ENCODE measurements at regions not wholly inside any gene's neighbourhood (a gene's known extent, or its start where the extent isn't known, plus 50 kb on each side); places are given as distances from the start of the nearest gene placed in this dataset.

DNA sequence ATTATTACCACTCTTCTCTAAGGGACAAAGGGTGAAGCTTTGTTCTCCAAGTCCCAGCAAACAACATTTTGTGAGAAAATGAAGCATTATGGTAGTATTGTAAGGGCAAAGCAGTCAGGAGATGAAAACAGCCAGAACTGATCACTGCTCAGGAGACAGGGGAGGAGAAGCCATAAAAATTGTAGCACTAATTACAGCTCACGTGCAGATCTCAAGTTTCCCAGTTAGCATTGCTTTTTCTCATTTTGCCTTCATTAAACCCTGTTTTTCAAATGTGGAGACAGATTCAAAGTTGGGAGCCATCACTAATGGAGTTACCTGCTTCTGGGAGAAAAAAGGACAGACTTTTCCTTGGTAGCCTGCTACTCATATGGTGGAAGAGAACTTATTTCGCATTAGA is 210.9 kb upstream of the PDE10A start:
- DNase-seq (ENCODE audit: low read depth) = no peak
- Histone ChIP-seq H3K27ac (ENCODE audit: low read depth, low read length) (no peak overlapping the region), H3K4me1 (ENCODE audit: insufficient read depth, low read length) (no peaks in the 10 kb centered on the region), H4K20me1 (ENCODE audit: insufficient read depth, low read length) (no peaks in the 10 kb centered on the region), H3K4me2 (ENCODE audit: low read length) (no peak overlapping the region), H3K9ac (ENCODE audit: low read length) (no peak overlapping the region), H3K27me3 (ENCODE audit: insufficient read depth, low read length) (peaks cover 17% of the 10 kb centered on the region), H3K4me3 (ENCODE audit: insufficient read depth, low read depth, low read length) (no peak overlapping the region), H2AFZ (ENCODE audit: low read depth, low read length) (no peak overlapping the region), H3K9me3 (ENCODE audit: insufficient read depth, low read depth, low read length) (no peaks in the 10 kb centered on the region), H3K36me3 (ENCODE audit: insufficient read depth, low read length) (no peaks in the 10 kb centered on the region), H3K79me2 (ENCODE audit: insufficient read depth, low read length) (no peaks in the 10 kb centered on the region)
- no peak for FAIRE-seq
- H3K27me3 Mint-ChIP-seq (ENCODE audit: low read depth, unreplicated experiment) = peaks cover 4% of the 10 kb centered on the region
- no peak overlapping the region for H3K4me3 Mint-ChIP-seq (ENCODE audit: unreplicated experiment)
- H3K27ac Mint-ChIP-seq (ENCODE audit: unreplicated experiment) = no peak overlapping the region
- TF ChIP-seq, protein P1, sequence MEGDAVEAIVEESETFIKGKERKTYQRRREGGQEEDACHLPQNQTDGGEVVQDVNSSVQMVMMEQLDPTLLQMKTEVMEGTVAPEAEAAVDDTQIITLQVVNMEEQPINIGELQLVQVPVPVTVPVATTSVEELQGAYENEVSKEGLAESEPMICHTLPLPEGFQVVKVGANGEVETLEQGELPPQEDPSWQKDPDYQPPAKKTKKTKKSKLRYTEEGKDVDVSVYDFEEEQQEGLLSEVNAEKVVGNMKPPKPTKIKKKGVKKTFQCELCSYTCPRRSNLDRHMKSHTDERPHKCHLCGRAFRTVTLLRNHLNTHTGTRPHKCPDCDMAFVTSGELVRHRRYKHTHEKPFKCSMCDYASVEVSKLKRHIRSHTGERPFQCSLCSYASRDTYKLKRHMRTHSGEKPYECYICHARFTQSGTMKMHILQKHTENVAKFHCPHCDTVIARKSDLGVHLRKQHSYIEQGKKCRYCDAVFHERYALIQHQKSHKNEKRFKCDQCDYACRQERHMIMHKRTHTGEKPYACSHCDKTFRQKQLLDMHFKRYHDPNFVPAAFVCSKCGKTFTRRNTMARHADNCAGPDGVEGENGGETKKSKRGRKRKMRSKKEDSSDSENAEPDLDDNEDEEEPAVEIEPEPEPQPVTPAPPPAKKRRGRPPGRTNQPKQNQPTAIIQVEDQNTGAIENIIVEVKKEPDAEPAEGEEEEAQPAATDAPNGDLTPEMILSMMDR (IDR thresholded peaks at IDR 0.05; ENCODE audit: insufficient read depth, low read depth, low read length) = no peak
- no peak for TF ChIP-seq EZH2 (IDR thresholded peaks at IDR 0.05; ENCODE audit: insufficient read depth, low read length)
- H3K9me3 Mint-ChIP-seq (ENCODE audit: unreplicated experiment) = peaks cover 8% of the 10 kb centered on the region
- H3K4me1 Mint-ChIP-seq (ENCODE audit: low read depth, unreplicated experiment) = no peaks in the 10 kb centered on the region
- no peaks in the 10 kb centered on the region for H3K36me3 Mint-ChIP-seq (ENCODE audit: low read depth, unreplicated experiment)

DNA sequence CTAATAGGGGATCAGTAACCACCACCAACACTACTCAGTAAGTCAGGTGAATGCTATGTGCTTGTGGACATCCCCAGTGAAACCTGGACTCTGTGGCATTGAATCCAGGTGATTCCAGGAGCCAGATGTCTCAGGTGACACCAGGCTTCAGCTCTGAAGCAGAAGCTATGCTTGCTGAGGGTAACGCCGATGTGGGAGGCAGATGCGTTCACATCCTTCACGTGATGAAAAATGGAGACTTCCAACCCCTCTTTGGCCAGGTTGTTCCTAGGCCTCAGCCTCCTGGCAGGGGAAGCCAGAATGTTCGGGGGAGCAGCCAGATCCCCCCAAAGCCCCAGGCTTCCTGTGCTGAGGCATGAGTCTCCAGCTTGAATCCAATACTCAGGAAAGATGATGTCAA is 209.8 kb upstream of the PDE10A start:
- no peak overlapping the region for H3K27ac ChIP-seq (ENCODE audit: low read depth, low read length)
- DNase-seq (ENCODE audit: low read depth) (no peak), FAIRE-seq (no peak)
- no peaks in the 10 kb centered on the region for H3K36me3 Mint-ChIP-seq (ENCODE audit: low read depth, unreplicated experiment)
- no peaks in the 10 kb centered on the region for H3K36me3 ChIP-seq (ENCODE audit: insufficient read depth, low read length)
- H3K4me1 ChIP-seq (ENCODE audit: insufficient read depth, low read length) = no peaks in the 10 kb centered on the region
- TF ChIP-seq, protein P1 (IDR thresholded peaks at IDR 0.05; ENCODE audit: insufficient read depth, low read depth, low read length) = no peak
- TF ChIP-seq EZH2 (IDR thresholded peaks at IDR 0.05; ENCODE audit: insufficient read depth, low read length) = no peak
- no peak overlapping the region for H3K4me3 Mint-ChIP-seq (ENCODE audit: unreplicated experiment)
- no peaks in the 10 kb centered on the region for H4K20me1 ChIP-seq (ENCODE audit: insufficient read depth, low read length)
- peaks cover 2% of the 10 kb centered on the region for H3K9me3 Mint-ChIP-seq (ENCODE audit: unreplicated experiment)
- no peak overlapping the region for H3K9ac ChIP-seq (ENCODE audit: low read length)
- no peak overlapping the region for H3K4me3 ChIP-seq (ENCODE audit: insufficient read depth, low read depth, low read length)
- no peak overlapping the region for H3K4me2 ChIP-seq (ENCODE audit: low read length)
- no peaks in the 10 kb centered on the region for H3K79me2 ChIP-seq (ENCODE audit: insufficient read depth, low read length)
- H3K4me1 Mint-ChIP-seq (ENCODE audit: low read depth, unreplicated experiment) = no peaks in the 10 kb centered on the region
- H2AFZ ChIP-seq (ENCODE audit: low read depth, low read length) = no peak overlapping the region
- H3K9me3 ChIP-seq (ENCODE audit: insufficient read depth, low read depth, low read length) = no peaks in the 10 kb centered on the region
- peaks cover 4% of the 10 kb centered on the region for H3K27me3 Mint-ChIP-seq (ENCODE audit: low read depth, unreplicated experiment)
- H3K27ac Mint-ChIP-seq (ENCODE audit: unreplicated experiment) = no peak overlapping the region
- peaks cover 17% of the 10 kb centered on the region for H3K27me3 ChIP-seq (ENCODE audit: insufficient read depth, low read length)

DNA sequence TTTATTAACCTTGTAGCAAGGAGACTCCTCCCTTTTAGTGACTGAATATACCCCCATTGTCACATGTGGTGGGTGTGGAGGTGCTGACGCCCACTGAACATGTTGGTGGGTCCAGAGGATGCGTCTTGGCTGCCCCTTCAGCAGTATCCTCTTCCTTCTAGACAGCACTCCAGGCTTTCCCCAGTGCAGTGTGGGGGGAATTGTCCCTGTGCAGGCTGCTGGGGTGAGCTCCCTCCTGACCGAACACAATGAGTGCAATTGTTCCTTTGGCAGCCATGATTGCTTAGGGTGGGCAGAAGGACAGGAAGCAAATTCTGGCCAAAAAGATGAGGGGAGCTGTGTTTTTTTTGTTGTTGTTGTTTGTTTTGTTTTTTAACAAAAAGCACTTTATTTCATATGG is 209.3 kb upstream of the PDE10A start:
- Histone ChIP-seq H3K4me2 (ENCODE audit: low read length) (no peak overlapping the region), H3K36me3 (ENCODE audit: insufficient read depth, low read length) (no peaks in the 10 kb centered on the region), H3K79me2 (ENCODE audit: insufficient read depth, low read length) (no peaks in the 10 kb centered on the region), H3K4me3 (ENCODE audit: insufficient read depth, low read depth, low read length) (no peak overlapping the region), H3K9ac (ENCODE audit: low read length) (no peak overlapping the region), H3K27me3 (ENCODE audit: insufficient read depth, low read length) (peaks cover 16% of the 10 kb centered on the region), H3K9me3 (ENCODE audit: insufficient read depth, low read depth, low read length) (no peaks in the 10 kb centered on the region), H3K4me1 (ENCODE audit: insufficient read depth, low read length) (no peaks in the 10 kb centered on the region), H4K20me1 (ENCODE audit: insufficient read depth, low read length) (no peaks in the 10 kb centered on the region), H3K27ac (ENCODE audit: low read depth, low read length) (no peak overlapping the region), H2AFZ (ENCODE audit: low read depth, low read length) (no peak overlapping the region)
- no peak overlapping the region for H3K27ac Mint-ChIP-seq (ENCODE audit: unreplicated experiment)
- no peak for DNase-seq (ENCODE audit: low read depth)
- TF ChIP-seq, protein P1 (IDR thresholded peaks at IDR 0.05; ENCODE audit: insufficient read depth, low read depth, low read length) = no peak
- TF ChIP-seq EZH2 (IDR thresholded peaks at IDR 0.05; ENCODE audit: insufficient read depth, low read length) = no peak
- H3K9me3 Mint-ChIP-seq (ENCODE audit: unreplicated experiment) = peaks cover 2% of the 10 kb centered on the region
- peaks cover 4% of the 10 kb centered on the region for H3K27me3 Mint-ChIP-seq (ENCODE audit: low read depth, unreplicated experiment)
- H3K4me3 Mint-ChIP-seq (ENCODE audit: unreplicated experiment) = no peak overlapping the region
- no peak for FAIRE-seq
- no peaks in the 10 kb centered on the region for H3K36me3 Mint-ChIP-seq (ENCODE audit: low read depth, unreplicated experiment)
- no peaks in the 10 kb centered on the region for H3K4me1 Mint-ChIP-seq (ENCODE audit: low read depth, unreplicated experiment)
